ENCODE measurements at regions not wholly inside any gene's neighbourhood (a gene's known extent, or its start where the extent isn't known, plus 50 kb on each side); places are given as distances from the start of the nearest gene placed in this dataset.

- no peak for TF ChIP-seq CTCF (IDR thresholded peaks at IDR 0.05)
- no peak for TF ChIP-seq POLR2AphosphoS5 (IDR thresholded peaks at IDR 0.05; ENCODE audit: low read depth, low read length)
Observed at GRCh38 chr17:79154446-79154845, 79.8 kb downstream of the ENGASE start.
